Psoas muscle (tissue), 7 donors: ENCODE measurements at regions not wholly inside any gene's neighbourhood (a gene's known extent, or its start where the extent isn't known, plus 50 kb on each side); places are given as distances from the start of the nearest gene placed in this dataset.

ENCODE experiments used
- ATAC-seq, 4 donors: fragments of 200-7000 bp; cut with Tn5 transposase; one replicate each; pipeline ENCODE4 v1.9.1; 2020; ENCODE audit warnings: moderate library complexity in 3 of 4, mild to moderate bottlenecking in 2 of 4
- DNase-seq, 2 donors: peaks; one replicate each; pipeline ENCODE4 v3.0.0-alpha.2; 2020
- H3K27ac ChIP-seq: fragments of 200-600 bp; one replicate; pipeline ENCODE4 v1.8.0; 2022
- H3K27me3 ChIP-seq, 3 donors: fragments of 200-600 bp in 1 of 3; one replicate each; pipeline versions ENCODE4 v1.6.1 to v1.8.0; 2013 to 2022; ENCODE audit warnings: low read length in 2 of 3, mild to moderate bottlenecking in 2 of 3, moderate library complexity in 1 of 3; ENCODE audit not compliant: insufficient read depth in 3 of 3
- H3K36me3 ChIP-seq, 2 donors: fragments of 200-600 bp in 1 of 2; one replicate each; pipeline versions ENCODE4 v1.6.1 to v1.8.0; 2013 to 2022; ENCODE audit warnings: low read depth in 1 of 2, mild to moderate bottlenecking in 1 of 2, moderate library complexity in 1 of 2; ENCODE audit not compliant: insufficient read depth in 1 of 2
- H3K4me1 ChIP-seq: fragments of 200-600 bp; one replicate; pipeline ENCODE4 v1.8.0; 2022
- H3K4me3 ChIP-seq: fragments of 200-600 bp; one replicate; pipeline ENCODE4 v1.8.0; 2022; ENCODE audit warnings: mild to moderate bottlenecking
- H3K9me3 ChIP-seq: fragments of 200-600 bp; one replicate; pipeline ENCODE4 v1.8.0; 2022
- WGBS, 3 donors: extraction: QIAGEN DNeasy Blood & Tissue Kit; methylation state at CpG; one replicate each; pipeline versions ENCODE4 v1.1.6 to v1.1.7; 2013; 5-methylcytosine and 5-hydroxymethylcytosine counted together
- intact Hi-C, 2 donors: fragments of 100-400 bp; cut with DNase I; formaldehyde crosslinking; loops; one replicate each; pipeline versions ENCODE4 v1.11.0 to v1.14.2; 2022
- TF ChIP-seq, protein P1 (sequence below): fragments of 200-600 bp; IDR thresholded peaks from one replicate; pipeline ENCODE4 v1.8.0; 2022; ENCODE audit warnings: antibody characterized with exemption
- donor health status: healthy with polysubstance abuse.
- donor health status: DM: no; HTN: no; CAD: no; lungs with moderate emphysema.
- donor health status: Bipolar disorder and iron deficiency.
- donor health status: healthy.
- donor health status: DM: yes; HTN: yes; CAD: no.
- donor health status: DM: no; HTN: no; CAD: no.
- donor health status: DM: yes; HTN: yes; CAD: no.

DNA sequence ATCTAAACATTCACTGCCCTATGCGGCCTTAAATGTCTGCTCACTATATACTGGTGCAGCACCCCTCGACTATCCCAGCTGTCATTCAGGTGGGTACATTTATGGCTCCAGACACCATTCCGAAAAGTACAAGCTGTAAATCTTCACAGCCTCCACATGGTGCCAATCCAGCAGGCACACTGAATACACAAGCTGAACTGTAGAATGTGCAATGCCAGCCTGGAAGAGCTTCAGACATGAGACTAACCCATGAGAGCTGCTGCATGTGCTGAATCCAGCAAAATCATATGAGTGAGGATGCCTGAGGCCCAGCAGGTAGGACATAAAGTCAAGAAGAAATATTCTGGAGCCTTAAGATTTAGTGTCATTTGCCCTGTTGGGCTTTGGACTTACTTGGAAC is 483.8 kb upstream of the GRIA1 start:
- Histone ChIP-seq H3K36me3 (no peaks in the 10 kb centered on the region), H3K27me3 (no peaks in the 10 kb centered on the region), H3K9me3 (no peaks in the 10 kb centered on the region), H3K4me3 (no peak overlapping the region), H3K4me1 (no peaks in the 10 kb centered on the region), H3K27ac (no peak overlapping the region)
- WGBS, 3 donors: 84 to 90% (median 86%) methylated on average over 3 of the region's 3 CpGs
- intact Hi-C loops: no loop called here
- TF ChIP-seq, protein P1, sequence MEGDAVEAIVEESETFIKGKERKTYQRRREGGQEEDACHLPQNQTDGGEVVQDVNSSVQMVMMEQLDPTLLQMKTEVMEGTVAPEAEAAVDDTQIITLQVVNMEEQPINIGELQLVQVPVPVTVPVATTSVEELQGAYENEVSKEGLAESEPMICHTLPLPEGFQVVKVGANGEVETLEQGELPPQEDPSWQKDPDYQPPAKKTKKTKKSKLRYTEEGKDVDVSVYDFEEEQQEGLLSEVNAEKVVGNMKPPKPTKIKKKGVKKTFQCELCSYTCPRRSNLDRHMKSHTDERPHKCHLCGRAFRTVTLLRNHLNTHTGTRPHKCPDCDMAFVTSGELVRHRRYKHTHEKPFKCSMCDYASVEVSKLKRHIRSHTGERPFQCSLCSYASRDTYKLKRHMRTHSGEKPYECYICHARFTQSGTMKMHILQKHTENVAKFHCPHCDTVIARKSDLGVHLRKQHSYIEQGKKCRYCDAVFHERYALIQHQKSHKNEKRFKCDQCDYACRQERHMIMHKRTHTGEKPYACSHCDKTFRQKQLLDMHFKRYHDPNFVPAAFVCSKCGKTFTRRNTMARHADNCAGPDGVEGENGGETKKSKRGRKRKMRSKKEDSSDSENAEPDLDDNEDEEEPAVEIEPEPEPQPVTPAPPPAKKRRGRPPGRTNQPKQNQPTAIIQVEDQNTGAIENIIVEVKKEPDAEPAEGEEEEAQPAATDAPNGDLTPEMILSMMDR: no peak
- no peak for DNase-seq
- ATAC-seq: no peak

- DNase-seq (no peak), ATAC-seq (no peak)
- TF ChIP-seq, protein P1: no peak
- Histone ChIP-seq H3K4me3 (no peak overlapping the region), H3K27me3 (no peaks in the 10 kb centered on the region), H3K27ac (no peak overlapping the region), H3K4me1 (no peaks in the 10 kb centered on the region), H3K9me3 (peaks cover 5% of the 10 kb centered on the region), H3K36me3 (no peaks in the 10 kb centered on the region)
- 82 to 87% (median 82%) methylated on average over 4 of the region's 4 CpGs for WGBS, 3 donors
- intact Hi-C loops: no loop called here
These were observed 476.3 kb upstream of the GRIA1 start for GRCh38 chr5:153014194-153014593.

DNA sequence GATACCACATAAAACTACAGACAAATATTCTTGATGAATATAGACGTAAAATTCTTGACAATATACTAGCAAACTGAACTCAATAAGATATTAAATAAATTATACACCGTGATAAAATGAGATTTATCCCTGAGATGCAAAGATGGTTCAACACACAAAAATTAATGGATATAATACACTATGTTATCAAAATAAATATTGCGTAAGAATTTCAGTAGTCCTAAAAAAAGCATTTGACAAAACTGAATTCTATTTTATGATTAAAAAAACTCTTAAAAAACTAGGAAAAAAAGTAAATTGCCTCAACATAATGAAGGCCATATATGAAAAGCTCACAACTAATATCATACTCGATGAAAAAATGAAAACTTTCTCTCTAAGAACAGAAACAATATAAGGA is 472.3 kb upstream of the GRIA1 start:
- TF ChIP-seq, protein P1: no peak
- Histone ChIP-seq H3K9me3 (peaks cover 11% of the 10 kb centered on the region), H3K4me3 (no peak overlapping the region), H3K27me3 (no peaks in the 10 kb centered on the region), H3K4me1 (no peaks in the 10 kb centered on the region), H3K36me3 (no peaks in the 10 kb centered on the region), H3K27ac (no peak overlapping the region)
- intact Hi-C loops: no loop called here
- 84 to 89% (median 87%) methylated on average over 4 of the region's 4 CpGs for WGBS, 3 donors
- no peak for DNase-seq
- ATAC-seq: no peak

- Histone ChIP-seq H3K9me3 (no peaks in the 10 kb centered on the region), H3K27me3 (no peaks in the 10 kb centered on the region), H3K4me3 (no peak overlapping the region), H3K4me1 (no peaks in the 10 kb centered on the region), H3K27ac (no peak overlapping the region), H3K36me3 (no peaks in the 10 kb centered on the region)
- intact Hi-C loops: no loop called here
- ATAC-seq (no peak), DNase-seq (no peak)
- WGBS, 3 donors: 72 to 75% (median 74%) methylated on average over 5 of the region's 5 CpGs
- TF ChIP-seq, protein P1: no peak
These were observed 459.4 kb upstream of the GRIA1 start for GRCh38 chr5:153030755-153031725.
